Nephron progenitor cell (in vitro differentiated cells): ENCODE measurements at regions not wholly inside any gene's neighbourhood (a gene's known extent, or its start where the extent isn't known, plus 50 kb on each side); places are given as distances from the start of the nearest gene placed in this dataset.

Experiments
- DNase-seq: peaks from one replicate; pipeline ENCODE4 v3.0.0; 2021
- H3K27ac Mint-ChIP-seq: 2 replicates; pipeline ENCODE4 v1.8.0; 2021; ENCODE audit warnings: mild to moderate bottlenecking, moderate library complexity, mixed read lengths
- H3K27me3 Mint-ChIP-seq: 2 replicates; pipeline ENCODE4 v1.8.0; 2021; ENCODE audit warnings: mild to moderate bottlenecking, low read depth, mixed read lengths; ENCODE audit not compliant: poor library complexity
- H3K36me3 Mint-ChIP-seq: 2 replicates; pipeline ENCODE4 v1.8.0; 2021; ENCODE audit warnings: low read depth, mixed read lengths
- H3K4me1 Mint-ChIP-seq: 2 replicates; pipeline ENCODE4 v1.8.0; 2021; ENCODE audit warnings: mixed read lengths
- H3K4me3 Mint-ChIP-seq: 2 replicates; pipeline ENCODE4 v1.8.0; 2021; ENCODE audit warnings: mild to moderate bottlenecking, moderate library complexity, mixed read lengths
- H3K9me3 Mint-ChIP-seq: 2 replicates; pipeline ENCODE4 v1.8.0; 2021; ENCODE audit warnings: mild to moderate bottlenecking, moderate library complexity, mixed read lengths
- TF ChIP-seq, protein P1 (sequence below): fragments of 200-600 bp; sonication (generic); IDR thresholded peaks from 2 replicates; pipeline ENCODE4 v1.5.0; 2021; ENCODE audit warnings: antibody characterized with exemption

GRCh38 chr15:69505956-69506556 lies 53.4 kb downstream of the RPLP1 start:
- Mint-ChIP-seq H3K27ac (no peak overlapping the region), H3K4me1 (peaks cover 17% of the 10 kb centered on the region), H3K36me3 (no peaks in the 10 kb centered on the region), H3K4me3 (no peak overlapping the region), H3K9me3 (peaks cover 14% of the 10 kb centered on the region), H3K27me3 (peaks cover 11% of the 10 kb centered on the region)
- TF ChIP-seq, protein P1, sequence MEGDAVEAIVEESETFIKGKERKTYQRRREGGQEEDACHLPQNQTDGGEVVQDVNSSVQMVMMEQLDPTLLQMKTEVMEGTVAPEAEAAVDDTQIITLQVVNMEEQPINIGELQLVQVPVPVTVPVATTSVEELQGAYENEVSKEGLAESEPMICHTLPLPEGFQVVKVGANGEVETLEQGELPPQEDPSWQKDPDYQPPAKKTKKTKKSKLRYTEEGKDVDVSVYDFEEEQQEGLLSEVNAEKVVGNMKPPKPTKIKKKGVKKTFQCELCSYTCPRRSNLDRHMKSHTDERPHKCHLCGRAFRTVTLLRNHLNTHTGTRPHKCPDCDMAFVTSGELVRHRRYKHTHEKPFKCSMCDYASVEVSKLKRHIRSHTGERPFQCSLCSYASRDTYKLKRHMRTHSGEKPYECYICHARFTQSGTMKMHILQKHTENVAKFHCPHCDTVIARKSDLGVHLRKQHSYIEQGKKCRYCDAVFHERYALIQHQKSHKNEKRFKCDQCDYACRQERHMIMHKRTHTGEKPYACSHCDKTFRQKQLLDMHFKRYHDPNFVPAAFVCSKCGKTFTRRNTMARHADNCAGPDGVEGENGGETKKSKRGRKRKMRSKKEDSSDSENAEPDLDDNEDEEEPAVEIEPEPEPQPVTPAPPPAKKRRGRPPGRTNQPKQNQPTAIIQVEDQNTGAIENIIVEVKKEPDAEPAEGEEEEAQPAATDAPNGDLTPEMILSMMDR = no peak
- DNase-seq = no peak

GRCh38 chr15:69508659-69509058 lies 56.0 kb downstream of the RPLP1 start:
- TF ChIP-seq, protein P1 = no peak
- Mint-ChIP-seq H3K27ac (no peak overlapping the region), H3K36me3 (no peaks in the 10 kb centered on the region), H3K27me3 (peaks cover 17% of the 10 kb centered on the region), H3K4me1 (peaks cover 17% of the 10 kb centered on the region), H3K4me3 (no peak overlapping the region), H3K9me3 (peaks cover 14% of the 10 kb centered on the region)
- no peak for DNase-seq

DNA sequence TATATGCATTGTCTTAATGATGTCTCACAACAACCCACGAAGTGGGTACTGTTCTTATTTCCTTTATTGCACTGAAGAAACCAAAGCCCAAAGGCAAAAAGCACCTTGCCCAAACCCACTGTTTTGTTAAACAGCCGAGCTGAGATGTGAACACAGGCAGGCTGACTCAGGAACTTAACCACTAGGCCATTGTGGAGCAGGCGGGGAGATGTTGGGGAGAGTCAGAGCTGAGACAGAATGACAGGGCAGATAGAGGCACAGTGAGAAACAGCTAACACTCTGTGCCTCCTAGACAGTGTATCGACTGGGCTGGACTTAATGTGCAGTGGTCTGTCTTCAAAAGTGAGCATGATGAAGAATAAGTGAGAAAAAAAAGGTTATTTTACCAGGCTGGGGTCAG lies 56.5 kb downstream of the RPLP1 start:
- H3K27me3 Mint-ChIP-seq = peaks cover 17% of the 10 kb centered on the region
- no peak for DNase-seq
- peaks cover 14% of the 10 kb centered on the region for H3K9me3 Mint-ChIP-seq
- H3K27ac Mint-ChIP-seq = no peak overlapping the region
- H3K4me1 Mint-ChIP-seq = peaks cover 17% of the 10 kb centered on the region
- TF ChIP-seq, protein P1 = no peak
- no peaks in the 10 kb centered on the region for H3K36me3 Mint-ChIP-seq
- no peak overlapping the region for H3K4me3 Mint-ChIP-seq

- Mint-ChIP-seq H3K9me3 (peaks cover 14% of the 10 kb centered on the region), H3K4me3 (no peak overlapping the region), H3K36me3 (no peaks in the 10 kb centered on the region), H3K27me3 (peaks cover 17% of the 10 kb centered on the region), H3K27ac (no peak overlapping the region), H3K4me1 (peaks cover 17% of the 10 kb centered on the region)
- DNase-seq = no peak
- TF ChIP-seq, protein P1 = no peak
Observed at GRCh38 chr15:69510556-69510955, 57.9 kb downstream of the RPLP1 start.

DNA sequence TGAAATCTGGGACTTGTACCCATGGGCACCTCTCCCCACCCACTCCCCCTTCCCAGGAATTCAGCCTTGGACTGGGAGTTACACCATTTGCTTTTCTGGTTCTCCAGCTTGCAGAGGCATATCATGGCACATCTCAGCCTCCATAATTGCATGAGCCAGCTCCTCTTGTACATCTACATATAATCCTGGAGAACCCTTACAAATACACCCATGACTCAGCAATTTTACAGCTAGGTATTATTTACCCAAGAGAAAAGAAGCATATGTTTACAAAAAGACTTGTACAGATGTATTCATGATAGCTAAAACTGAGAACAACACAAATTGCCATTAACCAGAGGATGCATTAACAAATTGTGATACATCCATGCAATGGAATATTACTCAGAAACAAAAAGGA lies 58.4 kb downstream of the RPLP1 start:
- Mint-ChIP-seq H3K27me3 (peaks cover 17% of the 10 kb centered on the region), H3K27ac (no peak overlapping the region), H3K4me1 (peaks cover 17% of the 10 kb centered on the region), H3K9me3 (peaks cover 14% of the 10 kb centered on the region), H3K4me3 (no peak overlapping the region), H3K36me3 (no peaks in the 10 kb centered on the region)
- TF ChIP-seq, protein P1 = no peak
- no peak for DNase-seq

DNA sequence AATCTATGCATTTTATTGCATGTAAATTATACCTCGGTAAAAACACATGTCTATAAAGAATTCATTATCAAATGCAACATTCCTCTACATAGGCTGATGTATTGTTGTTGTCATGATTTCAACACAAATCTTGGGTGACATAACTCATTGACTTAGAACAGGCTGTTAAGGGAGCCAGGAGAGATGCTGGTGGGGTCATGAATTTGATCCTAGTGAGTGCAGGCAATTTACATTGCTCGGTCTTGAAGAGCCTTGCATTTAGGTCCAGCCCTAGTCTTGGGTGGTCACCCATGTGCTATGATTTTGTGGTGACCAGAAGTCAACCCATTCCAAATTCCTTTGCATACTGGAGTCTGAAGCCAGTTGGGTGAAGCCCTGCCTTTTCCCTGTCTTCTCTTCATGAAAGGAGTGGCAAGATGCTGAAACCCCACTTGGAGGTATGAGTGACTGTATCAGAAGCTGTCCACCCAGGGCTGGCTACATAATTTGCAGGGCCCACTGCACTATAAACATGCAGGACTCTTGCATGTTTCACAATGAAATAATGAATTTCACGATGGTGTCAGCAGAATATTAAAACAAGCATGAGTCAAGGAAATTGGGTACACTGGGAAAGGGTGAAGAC lies 59.2 kb downstream of the RPLP1 start:
- Mint-ChIP-seq H3K9me3 (peaks cover 14% of the 10 kb centered on the region), H3K27ac (no peak overlapping the region), H3K4me1 (peaks cover 17% of the 10 kb centered on the region), H3K36me3 (no peaks in the 10 kb centered on the region), H3K27me3 (peaks cover 17% of the 10 kb centered on the region), H3K4me3 (no peak overlapping the region)
- TF ChIP-seq, protein P1 = no peak
- DNase-seq = no peak
